GM19240 (cell line): ENCODE measurements at regions not wholly inside any gene's neighbourhood (a gene's known extent, or its start where the extent isn't known, plus 50 kb on each side); places are given as distances from the start of the nearest gene placed in this dataset.
"Not testable (repeated sequence)": the region's sequence is repeated elsewhere in the genome, so short reads cannot be mapped to it uniquely, and the experiment has no call there.

Experiments used
- DNase-seq: peaks from one replicate; pipeline ENCODE4 v3.0.0; 2011; ENCODE audit warnings: low spot score; ENCODE audit not compliant: insufficient read length

DNA sequence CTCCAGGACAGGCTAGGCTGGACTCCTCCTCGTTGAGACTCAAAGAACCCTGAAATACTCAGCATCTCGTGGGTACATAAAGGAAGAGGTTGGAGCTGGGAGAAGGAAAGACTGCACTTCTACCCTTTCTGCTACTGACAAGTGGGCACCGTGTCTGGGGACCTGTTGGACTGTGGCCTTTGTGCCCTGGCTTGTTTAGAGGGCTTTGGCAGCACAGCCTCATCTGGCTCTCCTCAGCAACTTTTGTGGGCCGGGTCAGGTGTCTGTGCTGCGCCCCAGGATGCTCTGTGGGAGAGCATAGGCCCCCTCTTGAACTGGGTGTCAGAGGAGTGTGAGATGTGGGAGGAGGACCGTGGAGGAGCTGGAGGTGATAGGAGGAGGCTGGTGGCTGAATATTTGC lies 142.4 kb downstream of the FCRL5 start:
- no peak for DNase-seq

DNA sequence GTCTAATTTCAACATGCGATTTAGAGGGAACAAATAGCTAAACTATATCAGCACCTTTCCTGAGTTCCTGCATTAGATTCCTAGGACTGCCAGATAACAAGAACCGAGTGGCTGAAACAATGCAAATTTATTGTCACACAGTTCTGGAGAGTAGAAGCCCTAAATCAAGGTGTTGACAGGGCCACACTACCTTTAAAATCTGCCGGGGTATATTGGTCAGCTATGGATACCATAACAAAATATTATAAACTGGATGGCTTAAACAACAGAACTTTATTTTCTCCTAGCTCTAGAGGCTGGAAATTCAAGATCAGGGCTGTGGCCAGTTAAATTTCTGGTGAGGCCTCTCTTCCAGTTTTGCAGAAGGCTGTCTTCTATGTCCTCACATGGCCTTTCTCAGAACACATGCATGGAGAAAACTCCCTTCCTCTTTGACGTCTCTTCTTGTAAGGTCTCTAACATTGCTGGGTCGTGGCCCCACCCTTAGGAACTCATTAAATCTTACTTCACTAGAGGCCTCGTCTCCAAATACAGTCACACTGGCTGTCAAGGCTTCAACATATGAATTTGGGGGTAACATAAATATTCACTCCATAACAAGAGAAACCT lies 144.3 kb downstream of the FCRL5 start:
- no peak for DNase-seq

DNA sequence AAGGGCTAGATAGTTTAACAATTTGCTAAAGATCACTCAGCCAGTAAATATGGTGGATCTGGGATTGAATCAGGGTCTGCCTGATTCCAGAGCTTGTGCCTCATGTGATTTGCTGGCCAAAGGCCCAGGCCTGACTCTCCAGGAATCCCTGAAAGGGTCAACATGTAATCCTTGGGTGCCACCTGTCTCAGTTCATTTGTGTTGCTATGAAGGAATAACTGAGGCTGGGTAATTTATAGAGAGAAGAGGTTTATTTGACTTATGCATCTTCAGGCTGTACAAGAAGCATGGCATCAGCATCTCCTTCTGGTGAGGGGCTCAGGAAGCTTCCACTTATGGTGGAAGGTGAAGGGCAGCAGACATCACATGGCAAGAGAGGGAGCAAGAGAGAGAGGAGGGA lies 144.9 kb downstream of the FCRL5 start:
- DNase-seq, result no peak

DNA sequence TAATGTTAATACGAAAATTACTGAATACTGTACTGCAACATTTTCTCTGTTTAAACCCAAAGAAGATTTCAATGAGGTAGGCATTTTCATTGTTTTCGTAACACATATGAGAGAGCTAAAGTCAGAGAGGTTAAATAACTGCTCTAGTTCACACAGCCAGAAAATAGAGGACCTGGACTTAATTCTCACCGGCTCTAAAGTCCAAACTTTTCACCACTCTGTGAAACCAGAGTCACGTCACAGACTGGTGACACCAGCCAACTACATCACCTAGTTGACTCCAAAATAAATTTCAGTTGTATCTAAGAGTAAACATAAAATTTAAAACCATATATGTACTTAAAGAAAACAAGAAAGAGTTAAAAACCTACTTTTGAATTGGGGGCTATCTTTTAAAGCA lies 146.7 kb downstream of the FCRL5 start:
- DNase-seq, result no peak

- no peak for DNase-seq
Observed at GRCh38 chr1:157404614-157405013, 147.7 kb downstream of the FCRL5 start.

DNA sequence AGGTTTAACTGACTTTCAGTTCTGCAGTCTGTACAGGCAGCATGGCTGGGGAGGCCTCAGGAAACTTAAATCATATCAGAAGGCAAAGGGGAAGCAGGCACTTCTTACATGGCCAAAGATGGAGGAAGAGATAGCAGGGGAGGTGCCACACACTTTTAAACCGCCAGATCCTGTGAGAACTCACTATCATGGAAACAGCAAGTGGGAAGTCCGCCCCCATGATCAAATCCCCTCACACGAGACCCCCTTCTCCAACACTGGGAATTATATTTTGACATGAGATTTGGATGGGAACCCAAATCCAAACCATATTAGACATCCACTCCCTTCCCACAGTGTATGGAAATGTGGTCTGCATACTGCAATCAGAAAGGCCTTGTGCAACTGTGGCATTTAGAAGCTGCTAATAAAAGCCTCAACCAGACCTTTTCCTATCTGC lies 148.2 kb downstream of the FCRL5 start:
- no peak for DNase-seq

GRCh38 chr1:157403608-157404007 lies 148.7 kb downstream of the FCRL5 start:
- DNase-seq, result no peak

- peak; percentile 42 for DNase-seq
Observed at GRCh38 chr1:157403203-157403602, 149.1 kb downstream of the FCRL5 start.

DNA sequence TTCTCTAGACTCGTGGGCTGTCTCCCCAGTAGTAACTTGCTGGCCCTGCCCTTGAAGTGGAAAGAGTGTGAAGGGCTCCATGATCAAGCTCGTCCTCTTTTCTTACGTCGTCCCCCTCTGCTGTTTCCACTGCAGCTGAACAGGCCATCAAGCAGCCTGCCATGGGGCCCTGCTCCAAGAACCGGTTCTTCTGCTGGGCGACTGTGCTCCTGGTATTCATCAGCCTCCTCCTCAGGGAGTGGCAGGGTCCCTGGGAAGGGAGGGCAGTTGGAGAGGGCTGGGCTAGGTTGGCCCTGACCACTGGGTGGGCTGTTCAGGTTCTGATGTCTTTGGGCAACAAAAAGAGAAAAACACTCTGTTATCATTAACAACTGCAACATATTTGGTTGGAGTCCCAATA lies 151.5 kb downstream of the FCRL5 start:
- no peak for DNase-seq

DNA sequence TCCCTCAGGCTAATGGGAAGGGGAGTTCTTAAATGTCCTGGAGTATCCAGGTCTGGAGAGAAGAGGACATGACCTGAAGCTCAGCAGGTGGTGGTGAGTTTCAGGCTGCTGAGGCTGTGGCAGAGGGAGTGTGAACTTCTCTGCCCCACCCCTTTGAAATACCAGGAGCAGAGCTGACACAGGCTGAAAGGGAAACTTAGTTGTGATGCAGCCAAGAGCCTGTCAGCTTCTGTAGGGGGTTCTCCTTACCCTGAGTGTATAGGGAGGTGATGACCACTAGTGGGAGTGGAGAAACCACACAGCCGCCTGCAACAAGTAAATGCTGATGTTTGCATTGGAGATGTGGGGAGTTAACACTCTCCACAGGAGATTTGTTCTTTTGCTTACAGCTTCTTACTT lies 152.3 kb downstream of the FCRL5 start:
- DNase-seq, result peak; percentile 35

- DNase-seq, result no peak
Observed at GRCh38 chr1:157399343-157399983, 152.9 kb downstream of the FCRL5 start.

- no peak for DNase-seq
Observed at GRCh38 chr1:157390651-157391050, 161.7 kb downstream of the FCRL5 start.

DNA sequence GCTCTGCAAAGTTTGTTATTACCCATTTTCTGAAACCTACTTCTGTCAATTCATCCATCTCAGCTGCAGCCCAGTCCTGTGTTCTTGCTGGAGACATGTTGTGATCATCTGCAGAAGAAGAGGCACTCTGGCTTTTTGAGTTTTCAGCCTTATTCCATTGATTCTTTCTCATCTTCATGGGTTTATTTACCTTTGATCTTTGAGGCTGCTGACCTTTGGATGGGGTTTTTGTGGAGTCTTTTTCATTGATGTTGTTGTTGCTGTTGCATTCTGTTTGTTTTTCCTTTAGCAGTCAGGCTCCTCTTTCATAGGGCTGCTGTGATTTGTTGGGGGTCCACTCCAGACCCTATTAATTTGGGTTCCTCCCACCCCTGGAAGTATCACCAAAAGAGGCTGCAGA lies 164.3 kb downstream of the FCRL5 start:
- DNase-seq, result no peak

GRCh38 chr1:157384258-157384657 lies 168.1 kb downstream of the FCRL5 start:
- no peak for DNase-seq

- DNase-seq, result no peak
Observed at GRCh38 chr1:157382351-157382750, 170.0 kb downstream of the FCRL5 start.

DNA sequence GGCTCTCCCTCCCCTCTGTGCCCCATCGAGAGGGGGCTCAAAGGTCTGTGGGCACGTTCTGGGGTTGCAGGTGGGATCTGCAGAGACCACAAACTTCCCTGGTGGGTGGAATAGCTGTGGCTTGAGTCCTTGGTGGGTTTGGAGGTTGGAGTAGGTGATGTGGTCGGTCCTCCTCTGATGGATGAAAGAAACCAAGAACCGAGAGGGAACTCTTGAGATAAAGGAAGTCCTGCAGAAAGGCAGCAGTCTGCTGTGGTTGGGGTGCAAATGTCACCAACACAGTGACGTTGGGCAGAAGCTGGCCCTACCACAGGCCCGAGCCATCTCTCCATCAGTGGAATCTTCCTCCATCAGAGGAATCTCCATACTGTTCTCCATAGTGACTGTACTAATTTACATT lies 171.8 kb downstream of the FCRL5 start:
- DNase-seq, result no peak

GRCh38 chr1:157377280-157377713 lies 175.0 kb downstream of the FCRL5 start:
- not testable (repeated sequence) for DNase-seq

- DNase-seq, result no peak
Observed at GRCh38 chr1:157376681-157377080, 175.6 kb downstream of the FCRL5 start.

DNA sequence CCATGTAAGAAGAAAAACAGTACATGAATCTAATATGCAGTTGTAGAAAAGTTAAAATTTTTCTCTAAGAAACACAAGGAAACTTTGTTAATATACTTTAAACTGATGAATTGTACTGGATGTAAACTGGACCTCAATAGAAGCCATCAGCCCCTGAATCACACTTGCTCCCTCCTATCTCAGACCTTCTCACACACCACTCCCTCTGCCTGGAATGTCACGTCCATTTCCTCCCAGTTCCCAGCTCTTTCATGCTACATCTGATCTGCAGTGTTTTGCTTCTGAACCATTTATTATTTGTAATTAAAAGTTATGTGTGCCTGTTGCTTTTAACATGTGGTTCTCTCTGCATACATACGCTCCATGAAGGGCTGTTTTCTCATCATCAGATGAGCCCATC lies 180.0 kb downstream of the FCRL5 start:
- not testable (repeated sequence) for DNase-seq

GRCh38 chr1:157371826-157372225 lies 180.5 kb downstream of the FCRL5 start:
- DNase-seq, result no peak

DNA sequence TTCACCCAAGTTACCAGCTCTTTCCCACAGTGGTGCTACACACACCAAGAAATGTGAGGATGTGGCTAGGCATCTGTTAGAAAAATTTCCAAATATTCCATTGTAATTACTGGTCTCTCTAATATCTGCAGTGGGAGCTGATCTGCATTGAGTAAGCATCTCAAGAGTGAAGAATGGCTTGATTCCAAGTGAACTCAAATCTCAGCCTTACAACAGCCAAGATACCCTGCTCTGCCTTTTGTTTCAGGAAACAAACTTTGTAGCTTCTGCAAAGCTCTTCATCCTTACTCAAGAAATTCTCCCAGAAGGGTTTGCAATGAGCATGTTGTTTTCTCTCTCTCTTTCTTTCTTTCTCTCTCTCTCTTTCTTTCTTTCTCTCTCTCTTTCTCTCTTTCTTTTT lies 181.1 kb downstream of the FCRL5 start:
- DNase-seq, result no peak

- no peak for DNase-seq
Observed at GRCh38 chr1:157370698-157371097, 181.6 kb downstream of the FCRL5 start.

DNA sequence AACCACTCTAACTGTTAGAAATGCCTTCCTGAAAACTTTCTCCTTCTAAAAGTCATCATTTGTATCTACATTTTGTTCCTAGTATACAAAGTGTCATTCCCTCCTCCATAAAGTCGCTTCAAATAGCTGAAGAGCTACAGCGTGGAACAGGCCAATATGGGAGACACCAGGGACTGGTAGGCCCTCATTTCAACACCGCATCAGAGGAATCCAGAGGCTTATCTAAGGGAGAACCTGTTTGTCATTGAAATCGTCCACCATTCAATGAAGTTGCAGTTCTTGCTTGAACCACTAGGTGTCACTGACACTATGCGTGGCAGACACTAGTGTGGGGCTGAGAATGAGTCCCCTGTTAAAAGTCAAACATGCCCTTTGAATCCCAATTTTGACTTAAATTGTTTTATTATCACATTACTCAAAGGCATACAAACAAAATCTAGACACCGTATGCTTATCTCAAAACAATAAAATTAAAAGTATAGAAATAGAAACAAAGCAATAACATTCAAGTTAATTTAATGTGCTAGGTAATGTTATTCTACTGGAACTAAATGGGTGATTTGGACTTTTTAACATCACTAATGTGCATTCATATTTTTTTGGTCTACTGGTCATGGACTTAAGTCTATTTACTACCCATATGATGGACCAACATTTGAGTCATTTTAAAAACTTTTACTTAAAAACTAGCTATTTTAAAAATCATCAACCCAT lies 182.3 kb downstream of the FCRL5 start:
- DNase-seq, result peak; percentile 23
